PC-3 (cell line): ENCODE measurements at regions not wholly inside any gene's neighbourhood (a gene's known extent, or its start where the extent isn't known, plus 50 kb on each side); places are given as distances from the start of the nearest gene placed in this dataset.

Experiments used
- ATAC-seq: fragments of 200-7000 bp; cut with Tn5 transposase; 2 replicates; pipeline ENCODE4 v1.9.1; 2020; ENCODE audit warnings: mild to moderate bottlenecking, moderate library complexity
- BruUV-seq: library from RNA; stranded (reverse); fragments of 400-500 nt; replicated peaks from 2 replicates; lab custom pipeline; 2021; lab: Mats Ljungman, UMichigan
- CTCF ChIA-PET: fragments of 300-600 bp; sonication (Branson Sonifier 250); formaldehyde crosslinking; loops from one replicate; lab custom pipeline; 2022; ENCODE audit warnings: antibody characterized with exemption; lab: Charles Lee
- POLR2A ChIA-PET: fragments of 300-600 bp; sonication (Branson Sonifier 250); formaldehyde crosslinking; loops from one replicate; lab custom pipeline; 2022; ENCODE audit warnings: antibody characterized with exemption; ENCODE audit not compliant: unreplicated experiment; lab: Charles Lee
- DNase-seq: peaks from one replicate; pipeline ENCODE4 v3.0.0-alpha.2; 2015
- H2AFZ ChIP-seq: fragments of 300-600 bp; sonication (generic); 2 replicates; pipeline ENCODE4 v1.6.0; 2016; ENCODE audit warnings: antibody characterized with exemption, low read length
- H3F3A ChIP-seq: fragments of 300-600 bp; sonication (generic); one replicate; pipeline ENCODE4 v1.6.0; 2017; ENCODE audit warnings: antibody characterized with exemption, low read length, control low read depth, mild to moderate bottlenecking; ENCODE audit not compliant: unreplicated experiment
- H3K27ac ChIP-seq: fragments of 300-600 bp; sonication (generic); 2 replicates; pipeline ENCODE4 v1.5.1; 2016; ENCODE audit warnings: mild to moderate bottlenecking, low read length
- H3K27me3 ChIP-seq: fragments of 300-600 bp; sonication (generic); 2 replicates; pipeline ENCODE4 v1.6.1; 2016; ENCODE audit warnings: low read length, mixed read lengths
- H3K36me3 ChIP-seq: fragments of 300-600 bp; sonication (generic); 2 replicates; pipeline ENCODE4 v1.6.1; 2016; ENCODE audit warnings: low read depth, mixed run types, low read length, mixed read lengths
- H3K4me1 ChIP-seq: fragments of 300-600 bp; sonication (generic); 2 replicates; pipeline ENCODE4 v1.5.1; 2016; ENCODE audit warnings: low read length; ENCODE audit not compliant: insufficient read depth
- H3K4me2 ChIP-seq: fragments of 300-600 bp; sonication (generic); 2 replicates; pipeline ENCODE4 v1.6.0; 2016; ENCODE audit warnings: low read length
- H3K4me3 ChIP-seq: fragments of 300-600 bp; sonication (generic); 2 replicates; pipeline ENCODE4 v1.5.1; 2016; ENCODE audit warnings: mild to moderate bottlenecking, low read length, mixed read lengths
- H3K79me2 ChIP-seq: fragments of 300-600 bp; sonication (generic); 2 replicates; pipeline ENCODE4 v1.6.1; 2017; ENCODE audit warnings: low read length, mixed read lengths
- H3K9ac ChIP-seq: fragments of 300-600 bp; sonication (generic); 2 replicates; pipeline ENCODE4 v1.6.0; 2016; ENCODE audit warnings: mild to moderate bottlenecking, low read length
- H3K9me2 ChIP-seq: fragments of 300-600 bp; sonication (generic); replicated peaks from 2 replicates; pipeline ENCODE4 v1.6.1; 2016; ENCODE audit warnings: mixed run types, low read length, mixed read lengths
- H3K9me3 ChIP-seq: fragments of 300-600 bp; sonication (generic); 2 replicates; pipeline ENCODE4 v1.6.1; 2016; ENCODE audit warnings: low read length, mixed read lengths
- H4K20me1 ChIP-seq: fragments of 300-600 bp; sonication (generic); 2 replicates; pipeline ENCODE4 v1.6.1; 2016; ENCODE audit warnings: low read length, mixed read lengths
- EZH2 ChIP-seq: fragments of 300-600 bp; sonication (generic); IDR thresholded peaks from one replicate; pipeline ENCODE4 v1.6.1; 2017; ENCODE audit warnings: antibody characterized with exemption, mild to moderate bottlenecking, low read length; ENCODE audit not compliant: unreplicated experiment
- EZH2phosphoT487 ChIP-seq: fragments of 300-600 bp; sonication (generic); IDR thresholded peaks from 2 replicates; pipeline ENCODE4 v1.6.1; 2018; ENCODE audit warnings: mild to moderate bottlenecking, antibody characterized with exemption, low read length, borderline replicate concordance
- intact Hi-C: fragments of 100-400 bp; cut with micrococcal nuclease; formaldehyde crosslinking; loops from 2 replicates; pipeline ENCODE4 v1.9.0; 2023
- TF ChIP-seq, protein P1 (sequence below): fragments of 300-600 bp; sonication (generic); conservative IDR thresholded peaks from 2 replicates; pipeline ENCODE4 v1.5.1; 2017; ENCODE audit warnings: antibody characterized with exemption, low read depth, mild to moderate bottlenecking, low read length

DNA sequence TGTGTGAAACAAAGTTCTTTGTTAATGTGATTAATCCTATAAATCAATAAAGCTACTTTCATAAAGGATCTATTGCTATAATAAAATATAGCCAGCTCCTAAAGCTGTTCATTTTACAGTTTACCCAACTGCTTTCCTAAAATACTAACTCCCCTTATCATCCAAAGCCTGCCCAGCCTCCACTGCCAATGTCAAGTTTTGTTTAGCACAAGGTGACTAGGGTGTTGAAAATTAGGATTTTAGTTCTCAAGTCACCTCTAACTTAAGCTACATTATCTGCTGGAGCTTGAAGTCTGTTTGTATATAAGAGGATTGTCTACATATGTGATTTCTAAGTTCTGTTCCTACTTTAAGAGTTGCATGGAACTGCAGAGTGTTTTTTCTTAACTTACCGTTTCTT, 86.3 kb downstream of the CCER1 start:
- BruUV-seq, result no TSS peak
- no peaks in the 10 kb centered on the region for H3K36me3 ChIP-seq
- ChIA-PET POLR2A (no interaction called here), CTCF (no interaction called here)
- H4K20me1 ChIP-seq, result no peaks in the 10 kb centered on the region
- H3F3A ChIP-seq, result no peaks in the 10 kb centered on the region
- ATAC-seq, result no peak
- no peaks in the 10 kb centered on the region for H3K9me3 ChIP-seq
- TF ChIP-seq, protein P1, sequence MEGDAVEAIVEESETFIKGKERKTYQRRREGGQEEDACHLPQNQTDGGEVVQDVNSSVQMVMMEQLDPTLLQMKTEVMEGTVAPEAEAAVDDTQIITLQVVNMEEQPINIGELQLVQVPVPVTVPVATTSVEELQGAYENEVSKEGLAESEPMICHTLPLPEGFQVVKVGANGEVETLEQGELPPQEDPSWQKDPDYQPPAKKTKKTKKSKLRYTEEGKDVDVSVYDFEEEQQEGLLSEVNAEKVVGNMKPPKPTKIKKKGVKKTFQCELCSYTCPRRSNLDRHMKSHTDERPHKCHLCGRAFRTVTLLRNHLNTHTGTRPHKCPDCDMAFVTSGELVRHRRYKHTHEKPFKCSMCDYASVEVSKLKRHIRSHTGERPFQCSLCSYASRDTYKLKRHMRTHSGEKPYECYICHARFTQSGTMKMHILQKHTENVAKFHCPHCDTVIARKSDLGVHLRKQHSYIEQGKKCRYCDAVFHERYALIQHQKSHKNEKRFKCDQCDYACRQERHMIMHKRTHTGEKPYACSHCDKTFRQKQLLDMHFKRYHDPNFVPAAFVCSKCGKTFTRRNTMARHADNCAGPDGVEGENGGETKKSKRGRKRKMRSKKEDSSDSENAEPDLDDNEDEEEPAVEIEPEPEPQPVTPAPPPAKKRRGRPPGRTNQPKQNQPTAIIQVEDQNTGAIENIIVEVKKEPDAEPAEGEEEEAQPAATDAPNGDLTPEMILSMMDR, result no peak
- TF ChIP-seq EZH2phosphoT487 (no peak), EZH2 (no peak)
- no peak overlapping the region for H2AFZ ChIP-seq
- H3K4me3 ChIP-seq, result no peak overlapping the region
- intact Hi-C loops, result no loop called here
- no peak overlapping the region for H3K27ac ChIP-seq
- no peaks in the 10 kb centered on the region for H3K9me2 ChIP-seq
- no peak for DNase-seq
- no peak overlapping the region for H3K9ac ChIP-seq
- H3K79me2 ChIP-seq, result no peaks in the 10 kb centered on the region
- no peak overlapping the region for H3K4me2 ChIP-seq
- H3K27me3 ChIP-seq, result no peaks in the 10 kb centered on the region
- no peaks in the 10 kb centered on the region for H3K4me1 ChIP-seq

DNA sequence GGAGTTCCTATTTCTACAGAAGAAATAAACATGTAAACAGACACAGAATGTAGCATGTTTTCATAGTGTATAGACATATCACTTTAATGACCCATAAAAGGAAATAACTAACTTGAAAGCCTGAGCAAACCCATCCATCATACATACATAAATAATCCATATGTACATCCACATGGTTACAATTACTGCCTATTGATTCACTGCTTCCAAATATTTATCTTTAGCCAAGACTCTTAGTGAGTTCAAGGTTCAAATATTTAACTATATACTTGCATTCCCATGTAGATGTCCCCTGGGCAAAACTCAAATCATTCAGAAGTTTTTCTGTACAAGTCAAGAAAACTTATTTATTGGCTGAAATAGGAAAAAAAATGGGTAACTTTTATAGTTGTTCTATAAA, 95.4 kb downstream of the CCER1 start:
- Histone ChIP-seq H3K27ac (no peak overlapping the region), H4K20me1 (no peaks in the 10 kb centered on the region), H3K36me3 (no peaks in the 10 kb centered on the region), H3K4me1 (no peaks in the 10 kb centered on the region), H3K27me3 (no peaks in the 10 kb centered on the region), H3K79me2 (no peaks in the 10 kb centered on the region), H3K9me3 (no peaks in the 10 kb centered on the region), H2AFZ (no peak overlapping the region), H3F3A (no peaks in the 10 kb centered on the region), H3K9me2 (no peaks in the 10 kb centered on the region), H3K4me2 (no peak overlapping the region), H3K9ac (no peak overlapping the region), H3K4me3 (no peak overlapping the region)
- no peak for DNase-seq
- TF ChIP-seq, protein P1, result no peak
- TF ChIP-seq EZH2phosphoT487 (no peak), EZH2 (no peak)
- intact Hi-C loops, result no loop called here
- no peak for ATAC-seq
- POLR2A ChIA-PET, result interaction anchor here (0.6 kb wide), 1 partner anchor 30 kb away, joined by 6 read pairs; no protein-coding TSS in a partner anchor
- CTCF ChIA-PET, result no interaction called here
- BruUV-seq, result no TSS peak

DNA sequence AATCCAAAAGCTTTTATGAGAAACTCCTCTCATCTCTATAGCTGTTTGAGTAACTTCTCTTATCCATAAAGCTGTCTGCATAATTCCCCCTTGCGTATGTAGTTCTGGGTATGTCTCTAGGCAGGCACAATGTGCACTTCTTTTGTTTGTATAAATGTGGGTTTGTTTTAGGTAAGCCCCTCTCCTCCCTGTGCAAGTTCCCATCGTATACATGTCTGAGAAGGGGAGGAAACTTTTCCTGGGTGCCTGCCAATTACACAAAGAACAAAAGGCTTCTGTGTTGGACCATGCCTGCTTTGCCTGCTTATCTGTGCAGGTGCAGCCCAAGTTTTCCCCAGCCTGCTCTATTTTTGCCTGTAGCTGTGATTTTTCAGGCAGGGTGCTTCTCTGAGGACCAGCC, 96.7 kb downstream of the CCER1 start:
- ChIA-PET POLR2A (no interaction called here), CTCF (interaction anchor here (1.4 kb wide), 1 partner anchor 163 kb away, joined by 3 read pairs; no protein-coding TSS in a partner anchor)
- ATAC-seq (peak; percentile 53; the same call in 1 of the 2 replicates), DNase-seq (peak; percentile 32)
- no peak overlapping the region for H3K4me3 ChIP-seq
- no peak overlapping the region for H3K27ac ChIP-seq
- no peak overlapping the region for H2AFZ ChIP-seq
- H3K27me3 ChIP-seq, result no peaks in the 10 kb centered on the region
- intact Hi-C loops, result no loop called here
- no peaks in the 10 kb centered on the region for H3K79me2 ChIP-seq
- H3K4me1 ChIP-seq, result peaks cover 4% of the 10 kb centered on the region; the same call in 1 of the 2 replicates
- H3K9me3 ChIP-seq, result no peaks in the 10 kb centered on the region
- H3K4me2 ChIP-seq, result no peak overlapping the region
- H3K9ac ChIP-seq, result no peak overlapping the region
- no peaks in the 10 kb centered on the region for H3K36me3 ChIP-seq
- TF ChIP-seq EZH2 (no peak), EZH2phosphoT487 (no peak)
- TF ChIP-seq, protein P1, result no peak
- BruUV-seq, result no TSS peak
- no peaks in the 10 kb centered on the region for H3K9me2 ChIP-seq
- H3F3A ChIP-seq, result no peaks in the 10 kb centered on the region
- no peaks in the 10 kb centered on the region for H4K20me1 ChIP-seq
